GM12878 (cell line): ENCODE measurements at regions not wholly inside any gene's neighbourhood (a gene's known extent, or its start where the extent isn't known, plus 50 kb on each side); places are given as distances from the start of the nearest gene placed in this dataset.

Source experiments
- CTCF ChIP-seq, 3 experiments: IDR thresholded peaks in 2 of 3; conservative IDR thresholded peaks in 1 of 3; 2 replicates each; pipeline ENCODE4 v1.5.1; 2011; ENCODE audit warnings: low read depth in 3 of 3, low read length in 3 of 3, mild to moderate bottlenecking in 3 of 3, control low read depth in 2 of 3, moderate library complexity in 2 of 3, inconsistent platforms in 1 of 3, mixed read lengths in 1 of 3; ENCODE audit not compliant: control insufficient read depth in 2 of 3, insufficient read depth in 1 of 3; ENCODE audit errors: extremely low read depth in 1 of 3
- EZH2 ChIP-seq: IDR thresholded peaks from 2 replicates; pipeline ENCODE4 v1.6.1; 2012; ENCODE audit warnings: low read depth, mild to moderate bottlenecking, control low read depth, inconsistent platforms, low read length, borderline replicate concordance; ENCODE audit not compliant: control insufficient read depth
- MTA2 ChIP-seq: fragments of 450-650 bp; IDR thresholded peaks from 2 replicates; pipeline ENCODE4 v1.6.1; 2016; ENCODE audit warnings: low read depth, mild to moderate bottlenecking, moderate library complexity
- POLR2AphosphoS5 ChIP-seq: IDR thresholded peaks from 2 replicates; pipeline ENCODE4 v1.6.1; 2011; ENCODE audit warnings: mild to moderate bottlenecking, low read length, inconsistent platforms
- SIN3A ChIP-seq: IDR thresholded peaks from 2 replicates; pipeline ENCODE4 v1.6.1; 2012; ENCODE audit warnings: low read depth, low read length, improper control_type of control experiment
- SMC3 ChIP-seq: IDR thresholded peaks from 2 replicates; pipeline ENCODE4 v1.6.1; 2011; ENCODE audit warnings: low read length, improper control_type of control experiment, borderline replicate concordance
- TAF1 ChIP-seq: IDR thresholded peaks from 2 replicates; pipeline ENCODE4 v1.6.1; 2011; ENCODE audit warnings: mild to moderate bottlenecking, low read depth, low read length, borderline replicate concordance
- TCF12 ChIP-seq: IDR thresholded peaks from 2 replicates; pipeline ENCODE4 v1.6.1; 2011; ENCODE audit warnings: low read depth, mild to moderate bottlenecking, low read length
- YY1 ChIP-seq: IDR thresholded peaks from 2 replicates; pipeline ENCODE4 v1.6.1; 2011; ENCODE audit warnings: low read depth, mild to moderate bottlenecking, low read length
- ZZZ3 ChIP-seq: IDR thresholded peaks from 2 replicates; pipeline ENCODE4 v1.6.1; 2011; ENCODE audit warnings: low read depth; ENCODE audit not compliant: control insufficient read depth, insufficient read length
- TF ChIP-seq, protein P1 (sequence below): IDR thresholded peaks from 2 replicates; pipeline ENCODE4 v1.6.1; 2012; ENCODE audit warnings: low read depth, low read length, improper control_type of control experiment

GRCh38 chr2:142478206-142478605 is 347.4 kb upstream of the LRP1B start:
- TF ChIP-seq TCF12, result no peak
- no peak for TF ChIP-seq YY1
- no peak for TF ChIP-seq MTA2
- no peak for TF ChIP-seq SIN3A
- TF ChIP-seq, protein P1, sequence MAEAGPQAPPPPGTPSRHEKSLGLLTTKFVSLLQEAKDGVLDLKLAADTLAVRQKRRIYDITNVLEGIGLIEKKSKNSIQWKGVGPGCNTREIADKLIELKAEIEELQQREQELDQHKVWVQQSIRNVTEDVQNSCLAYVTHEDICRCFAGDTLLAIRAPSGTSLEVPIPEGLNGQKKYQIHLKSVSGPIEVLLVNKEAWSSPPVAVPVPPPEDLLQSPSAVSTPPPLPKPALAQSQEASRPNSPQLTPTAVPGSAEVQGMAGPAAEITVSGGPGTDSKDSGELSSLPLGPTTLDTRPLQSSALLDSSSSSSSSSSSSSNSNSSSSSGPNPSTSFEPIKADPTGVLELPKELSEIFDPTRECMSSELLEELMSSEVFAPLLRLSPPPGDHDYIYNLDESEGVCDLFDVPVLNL, result no peak
- no peak for TF ChIP-seq EZH2
- TF ChIP-seq POLR2AphosphoS5, result no peak
- TF ChIP-seq CTCF (IDR thresholded peaks at IDR 0.05 in 2 of 3, conservative IDR thresholded peaks at IDR 0.05 in 1 of 3; ENCODE audit: control insufficient read depth in 2 of 3, extremely low read depth in 1 of 3, insufficient read depth in 1 of 3, low read depth in 3 of 3, low read length in 3 of 3), result no peak
- no peak for TF ChIP-seq SMC3
- no peak for TF ChIP-seq ZZZ3
- TF ChIP-seq TAF1, result no peak
